Astrocyte (in vitro differentiated cells and primary cell): ENCODE measurements at regions not wholly inside any gene's neighbourhood (a gene's known extent, or its start where the extent isn't known, plus 50 kb on each side); places are given as distances from the start of the nearest gene placed in this dataset.

Experiments
- EZH2 ChIP-seq: IDR thresholded peaks from 2 replicates; pipeline ENCODE4 v1.6.1; 2012; ENCODE audit warnings: mild to moderate bottlenecking, low read length, inconsistent platforms; ENCODE audit not compliant: insufficient read depth
- TF ChIP-seq, protein P1 (sequence below): IDR thresholded peaks from 2 replicates; pipeline ENCODE4 v1.5.1; 2011; ENCODE audit warnings: low read depth, mild to moderate bottlenecking, inconsistent platforms, low read length, moderate library complexity; ENCODE audit not compliant: insufficient read depth

DNA sequence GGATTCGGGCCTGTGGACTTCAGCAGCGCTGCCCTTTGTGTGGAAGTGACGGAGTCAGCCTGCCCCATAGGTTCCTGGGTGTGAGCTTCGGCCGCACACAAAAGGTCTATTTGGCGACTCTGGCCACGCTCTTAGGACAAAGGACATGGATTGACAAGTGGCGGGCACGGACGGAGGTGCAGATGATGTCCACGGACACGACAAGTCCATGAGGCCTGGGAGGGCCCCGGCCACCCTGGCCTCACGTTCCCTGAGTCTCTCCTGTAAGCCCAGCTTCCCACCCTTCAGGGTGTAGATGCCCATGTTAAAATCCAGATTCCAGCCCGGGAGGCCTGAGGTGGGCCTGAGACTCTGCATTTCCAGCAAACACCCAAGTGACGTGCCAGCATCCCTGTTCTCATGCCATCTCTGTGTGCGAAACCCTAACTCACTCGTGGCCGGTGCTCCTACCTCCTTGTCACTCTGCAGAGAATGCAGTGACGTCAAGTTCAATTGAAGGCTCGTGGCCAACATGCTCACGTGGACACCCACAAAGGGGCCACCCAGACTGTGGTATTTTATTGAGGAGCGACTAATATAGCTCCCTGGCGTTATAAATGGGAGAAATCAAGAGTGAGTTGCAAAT is 111.7 kb downstream of the RTP5 start:
- TF ChIP-seq, protein P1, sequence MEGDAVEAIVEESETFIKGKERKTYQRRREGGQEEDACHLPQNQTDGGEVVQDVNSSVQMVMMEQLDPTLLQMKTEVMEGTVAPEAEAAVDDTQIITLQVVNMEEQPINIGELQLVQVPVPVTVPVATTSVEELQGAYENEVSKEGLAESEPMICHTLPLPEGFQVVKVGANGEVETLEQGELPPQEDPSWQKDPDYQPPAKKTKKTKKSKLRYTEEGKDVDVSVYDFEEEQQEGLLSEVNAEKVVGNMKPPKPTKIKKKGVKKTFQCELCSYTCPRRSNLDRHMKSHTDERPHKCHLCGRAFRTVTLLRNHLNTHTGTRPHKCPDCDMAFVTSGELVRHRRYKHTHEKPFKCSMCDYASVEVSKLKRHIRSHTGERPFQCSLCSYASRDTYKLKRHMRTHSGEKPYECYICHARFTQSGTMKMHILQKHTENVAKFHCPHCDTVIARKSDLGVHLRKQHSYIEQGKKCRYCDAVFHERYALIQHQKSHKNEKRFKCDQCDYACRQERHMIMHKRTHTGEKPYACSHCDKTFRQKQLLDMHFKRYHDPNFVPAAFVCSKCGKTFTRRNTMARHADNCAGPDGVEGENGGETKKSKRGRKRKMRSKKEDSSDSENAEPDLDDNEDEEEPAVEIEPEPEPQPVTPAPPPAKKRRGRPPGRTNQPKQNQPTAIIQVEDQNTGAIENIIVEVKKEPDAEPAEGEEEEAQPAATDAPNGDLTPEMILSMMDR, result no peak
- no peak for TF ChIP-seq EZH2
